ENCODE measurements at regions not wholly inside any gene's neighbourhood (a gene's known extent, or its start where the extent isn't known, plus 50 kb on each side); places are given as distances from the start of the nearest gene placed in this dataset.

DNA sequence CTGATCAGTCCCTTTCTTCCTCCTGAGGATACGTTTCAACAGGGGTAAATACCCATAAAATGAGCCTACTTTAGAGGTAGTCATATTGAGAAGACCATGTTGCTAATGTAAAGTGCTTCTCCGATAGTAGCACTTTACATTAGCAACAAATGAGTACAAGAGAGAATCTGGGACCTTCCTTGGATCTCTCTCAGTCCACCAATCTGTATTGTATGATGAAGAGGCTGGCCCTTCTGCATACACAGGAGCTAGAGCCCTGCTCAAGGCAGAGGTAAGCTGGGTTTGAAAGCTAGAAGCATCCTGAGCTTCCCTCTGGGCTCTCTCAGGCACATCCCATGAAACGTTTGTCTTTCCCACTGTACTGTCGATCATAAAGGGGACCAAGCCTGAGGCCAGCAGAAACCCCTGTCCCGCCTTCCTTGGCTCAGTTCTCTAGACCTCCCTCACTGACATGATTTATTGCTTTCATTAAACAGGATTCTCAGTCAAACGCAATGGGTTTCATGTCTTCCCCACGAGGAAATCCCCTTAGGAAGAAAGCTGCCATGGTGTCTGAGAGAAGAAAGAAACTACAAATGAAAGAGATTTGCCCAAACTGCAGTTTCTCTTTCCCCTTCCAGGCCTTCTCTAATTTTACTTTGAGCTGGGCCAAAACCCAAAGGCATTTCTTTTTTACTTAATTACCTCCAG is 62.8 kb upstream of the BCAR3 start:
- no peak for DNase-seq (ENCODE audit: low spot score)

DNA sequence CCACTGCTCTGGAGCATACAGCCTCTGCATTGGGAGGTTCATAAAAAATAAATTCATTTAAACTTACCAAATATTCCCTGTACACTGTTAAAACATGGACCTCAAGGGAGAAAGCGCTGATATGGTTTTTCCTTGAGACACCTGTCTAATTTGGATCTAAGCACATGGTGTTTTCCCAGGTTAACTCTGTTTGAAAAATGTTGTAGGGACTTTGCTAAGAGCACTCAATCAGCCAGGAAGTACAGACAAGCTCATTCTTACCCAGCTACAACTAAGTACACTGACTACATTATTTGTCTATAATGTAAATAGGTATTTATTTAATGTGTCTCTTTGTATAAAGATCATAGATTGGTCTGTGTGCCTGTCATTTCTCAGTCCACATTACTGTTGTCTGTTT is 61.8 kb upstream of the BCAR3 start:
- no peak for DNase-seq (ENCODE audit: low spot score)

DNA sequence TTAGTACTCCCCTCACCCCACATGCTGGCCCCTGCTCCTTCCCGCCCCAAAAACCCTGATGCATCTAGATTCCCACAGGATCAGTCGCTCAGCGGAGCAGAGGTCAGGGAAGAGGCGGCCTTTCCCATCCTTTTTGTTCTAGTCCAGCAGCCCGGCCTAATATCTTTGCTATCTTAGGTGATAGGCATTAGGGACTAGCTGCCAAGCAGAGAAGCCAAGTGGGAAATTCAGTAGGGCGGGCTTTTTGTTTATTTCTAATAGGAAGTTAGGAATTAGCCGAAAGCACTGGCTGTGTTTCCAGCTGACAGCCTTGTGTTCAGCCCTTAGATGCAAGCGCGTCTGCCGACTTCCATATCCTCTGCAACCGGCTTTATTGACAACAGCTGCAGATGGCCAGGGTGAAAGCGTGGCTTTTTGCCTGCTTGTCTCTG is 59.0 kb upstream of the BCAR3 start:
- DNase-seq (ENCODE audit: low spot score): no peak

- no peak for DNase-seq (ENCODE audit: low spot score)
Observed at GRCh38 chr1:93740157-93740556, 58.5 kb upstream of the BCAR3 start.

GRCh38 chr1:93739472-93739871 is 57.8 kb upstream of the BCAR3 start:
- no peak for DNase-seq (ENCODE audit: low spot score)

- DNase-seq (ENCODE audit: low spot score): no peak
Observed at GRCh38 chr1:93738926-93739325, 57.3 kb upstream of the BCAR3 start.

- DNase-seq (ENCODE audit: low spot score): no peak
Observed at GRCh38 chr1:93738075-93738622, 56.5 kb upstream of the BCAR3 start.

DNA sequence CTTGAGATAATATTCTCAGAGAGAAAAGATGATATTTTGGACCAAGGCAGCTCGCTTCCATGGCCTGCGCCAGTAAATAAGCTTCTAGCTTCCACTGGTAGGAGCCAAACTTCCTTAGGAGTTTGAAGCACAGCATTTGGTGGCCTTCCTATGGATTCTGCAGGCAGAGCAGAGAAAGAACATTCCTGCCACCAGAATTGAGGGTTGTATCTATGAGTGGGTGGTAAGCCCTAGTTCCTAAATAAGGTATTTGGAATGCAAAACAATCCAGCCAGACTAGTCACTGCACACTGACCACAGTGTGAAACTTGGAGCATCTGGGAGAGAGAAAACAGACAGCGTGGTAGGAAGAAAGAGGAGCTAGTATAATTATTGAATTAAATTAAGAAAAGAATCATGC is 54.1 kb upstream of the BCAR3 start:
- DNase-seq (ENCODE audit: low spot score): no peak

DNA sequence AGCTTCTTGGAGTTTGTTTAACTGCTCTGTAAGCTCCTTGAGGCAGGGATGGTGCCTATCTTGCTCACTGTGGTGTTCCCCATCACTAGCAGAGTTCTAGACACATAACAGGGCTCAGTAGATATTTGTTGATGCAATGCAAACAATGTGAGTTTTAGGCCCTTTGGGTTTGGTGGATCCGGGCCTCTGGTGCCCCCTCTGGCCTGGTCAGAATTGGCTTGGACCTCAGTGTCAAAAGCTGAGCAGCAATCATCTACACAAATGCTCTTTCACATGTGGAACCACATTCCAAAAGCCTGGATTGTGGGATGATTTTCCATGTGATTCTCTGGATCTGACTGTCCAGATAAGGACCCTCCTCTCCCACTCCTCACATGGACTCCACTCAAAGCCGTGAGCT is 53.4 kb upstream of the BCAR3 start:
- DNase-seq (ENCODE audit: low spot score): no peak

- no peak for DNase-seq (ENCODE audit: low spot score)
Observed at GRCh38 chr1:93733340-93733739, 51.7 kb upstream of the BCAR3 start.

DNA sequence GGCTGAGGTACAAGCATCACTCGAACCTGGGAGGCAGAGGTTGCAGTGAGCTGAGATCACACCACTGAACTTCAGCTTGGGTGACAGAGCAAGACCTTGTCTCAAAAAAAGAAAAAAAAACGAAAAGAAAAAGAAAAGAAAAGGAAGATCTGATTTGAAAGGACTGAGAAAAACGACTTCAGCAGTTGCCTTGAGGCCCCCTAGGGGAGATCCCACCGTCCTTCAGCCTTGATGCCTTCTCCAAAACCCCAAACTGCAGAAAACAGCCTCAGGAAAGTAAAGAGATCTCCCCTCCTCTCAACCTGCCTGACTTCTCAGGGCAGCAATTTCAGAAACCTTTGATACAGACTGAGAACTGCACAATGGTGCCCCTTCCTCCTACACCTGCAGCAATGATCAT is 50.9 kb upstream of the BCAR3 start:
- no peak for DNase-seq (ENCODE audit: low spot score)

All from putamen (tissue), 1 donor.